Chondrocyte (in vitro differentiated cells): ENCODE measurements at regions not wholly inside any gene's neighbourhood (a gene's known extent, or its start where the extent isn't known, plus 50 kb on each side); places are given as distances from the start of the nearest gene placed in this dataset.

ENCODE experiments used
- DNase-seq: peaks from one replicate; pipeline ENCODE4 v3.0.0; 2021; ENCODE audit warnings: mixed read lengths, low spot score
- H3K27ac Mint-ChIP-seq: one replicate; pipeline ENCODE4 v1.8.0; 2021; ENCODE audit warnings: mild to moderate bottlenecking, moderate library complexity, mixed read lengths; ENCODE audit not compliant: unreplicated experiment
- H3K27me3 Mint-ChIP-seq: 2 replicates; pipeline ENCODE4 v1.8.0; 2021; ENCODE audit warnings: low read depth, mixed read lengths
- H3K36me3 Mint-ChIP-seq: 2 replicates; pipeline ENCODE4 v1.8.0; 2021; ENCODE audit warnings: low read depth, mixed read lengths
- H3K4me1 Mint-ChIP-seq: 2 replicates; pipeline ENCODE4 v1.8.0; 2021; ENCODE audit warnings: low read depth, mild to moderate bottlenecking, mixed read lengths
- H3K4me3 Mint-ChIP-seq: one replicate; pipeline ENCODE4 v1.8.0; 2021; ENCODE audit warnings: mild to moderate bottlenecking, moderate library complexity, mixed read lengths; ENCODE audit not compliant: unreplicated experiment
- H3K9me3 Mint-ChIP-seq: 2 replicates; pipeline ENCODE4 v1.8.0; 2021; ENCODE audit warnings: low read depth, mixed read lengths
- TF ChIP-seq, protein P1 (sequence below): fragments of 200-600 bp; sonication (generic); IDR thresholded peaks from 2 replicates; pipeline ENCODE4 v1.5.0; 2021; ENCODE audit warnings: antibody characterized with exemption, mild to moderate bottlenecking, moderate library complexity

DNA sequence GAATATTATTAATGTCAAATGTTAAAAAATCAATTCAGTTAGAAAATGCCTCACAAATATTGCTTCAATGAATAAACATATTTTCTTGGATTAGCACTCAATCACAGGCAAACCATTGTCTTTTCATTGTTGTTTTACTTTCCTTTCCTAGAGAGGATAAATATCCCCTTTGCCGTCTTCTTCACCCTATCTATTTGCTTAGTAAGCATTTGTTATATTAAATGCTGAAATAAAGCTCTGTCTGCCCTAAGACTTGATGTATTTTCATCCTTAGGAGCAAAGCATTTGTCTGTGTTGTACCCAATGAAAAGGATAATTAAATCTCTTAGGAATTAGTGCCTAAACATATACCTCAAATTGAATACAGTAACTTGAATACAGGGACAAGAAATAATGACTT, 1071.2 kb upstream of the GYPC start:
- H3K36me3 Mint-ChIP-seq = no peaks in the 10 kb centered on the region
- no peak overlapping the region for H3K27ac Mint-ChIP-seq
- no peaks in the 10 kb centered on the region for H3K4me1 Mint-ChIP-seq
- no peak overlapping the region for H3K4me3 Mint-ChIP-seq
- TF ChIP-seq, protein P1, sequence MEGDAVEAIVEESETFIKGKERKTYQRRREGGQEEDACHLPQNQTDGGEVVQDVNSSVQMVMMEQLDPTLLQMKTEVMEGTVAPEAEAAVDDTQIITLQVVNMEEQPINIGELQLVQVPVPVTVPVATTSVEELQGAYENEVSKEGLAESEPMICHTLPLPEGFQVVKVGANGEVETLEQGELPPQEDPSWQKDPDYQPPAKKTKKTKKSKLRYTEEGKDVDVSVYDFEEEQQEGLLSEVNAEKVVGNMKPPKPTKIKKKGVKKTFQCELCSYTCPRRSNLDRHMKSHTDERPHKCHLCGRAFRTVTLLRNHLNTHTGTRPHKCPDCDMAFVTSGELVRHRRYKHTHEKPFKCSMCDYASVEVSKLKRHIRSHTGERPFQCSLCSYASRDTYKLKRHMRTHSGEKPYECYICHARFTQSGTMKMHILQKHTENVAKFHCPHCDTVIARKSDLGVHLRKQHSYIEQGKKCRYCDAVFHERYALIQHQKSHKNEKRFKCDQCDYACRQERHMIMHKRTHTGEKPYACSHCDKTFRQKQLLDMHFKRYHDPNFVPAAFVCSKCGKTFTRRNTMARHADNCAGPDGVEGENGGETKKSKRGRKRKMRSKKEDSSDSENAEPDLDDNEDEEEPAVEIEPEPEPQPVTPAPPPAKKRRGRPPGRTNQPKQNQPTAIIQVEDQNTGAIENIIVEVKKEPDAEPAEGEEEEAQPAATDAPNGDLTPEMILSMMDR = no peak
- no peaks in the 10 kb centered on the region for H3K27me3 Mint-ChIP-seq
- H3K9me3 Mint-ChIP-seq = peaks cover 8% of the 10 kb centered on the region
- no peak for DNase-seq

DNA sequence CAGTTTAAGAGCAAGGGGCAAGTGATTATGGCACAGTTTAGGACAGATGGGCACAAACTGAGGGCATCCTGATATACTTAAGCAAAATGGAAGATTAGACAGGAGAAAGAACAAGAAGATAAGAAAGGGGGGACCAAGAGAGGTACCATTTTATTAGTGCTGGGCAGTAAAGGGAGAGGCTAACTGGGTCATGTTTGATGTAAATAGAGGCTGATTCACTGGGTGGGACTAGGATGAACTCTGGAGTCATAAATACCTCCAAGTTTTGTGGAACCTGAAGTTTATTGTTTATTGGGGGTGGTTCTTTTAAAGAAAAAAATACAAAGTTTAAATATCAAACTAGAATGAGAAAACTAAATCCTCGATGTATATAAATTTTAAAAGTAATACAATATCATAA, 1067.2 kb upstream of the GYPC start:
- Mint-ChIP-seq H3K4me1 (no peaks in the 10 kb centered on the region), H3K27me3 (no peaks in the 10 kb centered on the region), H3K9me3 (peaks cover 16% of the 10 kb centered on the region), H3K4me3 (no peak overlapping the region), H3K36me3 (no peaks in the 10 kb centered on the region), H3K27ac (no peak overlapping the region)
- DNase-seq = no peak
- TF ChIP-seq, protein P1 = no peak

DNA sequence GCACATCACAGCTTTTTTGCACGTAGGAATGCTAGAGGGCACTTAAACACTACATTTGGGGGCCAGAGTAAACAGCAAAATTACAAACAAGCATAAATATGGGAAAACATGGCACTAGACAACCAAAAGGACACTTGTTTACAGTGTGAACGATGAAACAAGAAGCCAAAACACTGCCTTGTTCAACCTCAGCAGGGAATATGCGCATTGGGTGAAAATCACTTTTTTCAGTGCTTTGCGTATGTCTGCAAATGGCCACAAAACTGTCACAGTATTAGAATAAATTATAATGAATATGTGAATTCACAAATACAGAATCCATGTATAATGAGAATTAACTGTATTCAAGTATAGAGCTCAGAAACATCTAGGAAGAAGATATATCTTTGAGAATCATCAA, 1064.0 kb upstream of the GYPC start:
- TF ChIP-seq, protein P1 = no peak
- Mint-ChIP-seq H3K27ac (no peak overlapping the region), H3K27me3 (no peaks in the 10 kb centered on the region), H3K36me3 (no peaks in the 10 kb centered on the region), H3K4me1 (no peaks in the 10 kb centered on the region), H3K9me3 (peaks cover 11% of the 10 kb centered on the region), H3K4me3 (no peak overlapping the region)
- no peak for DNase-seq

DNA sequence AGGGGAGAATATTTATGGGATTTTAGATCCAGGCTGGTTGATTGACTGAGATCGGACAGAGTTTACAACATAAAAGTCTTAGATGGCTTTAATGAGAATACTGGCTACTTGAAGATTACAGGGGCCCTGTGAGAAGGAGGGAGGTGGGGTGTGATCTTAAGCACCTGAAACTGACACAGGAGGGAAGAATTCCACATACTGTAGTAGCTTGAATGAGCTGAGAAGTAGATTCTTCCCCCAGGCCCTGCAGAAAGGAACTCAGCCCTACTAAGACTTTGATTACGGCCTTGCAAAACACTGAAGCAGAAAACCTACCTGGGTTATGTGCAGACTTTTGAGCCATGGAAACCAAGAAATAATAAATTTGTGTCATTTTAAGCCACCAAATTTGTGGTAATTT, 1062.9 kb upstream of the GYPC start:
- Mint-ChIP-seq H3K4me1 (no peaks in the 10 kb centered on the region), H3K27ac (no peak overlapping the region), H3K9me3 (peaks cover 7% of the 10 kb centered on the region), H3K4me3 (no peak overlapping the region), H3K36me3 (no peaks in the 10 kb centered on the region), H3K27me3 (no peaks in the 10 kb centered on the region)
- no peak for DNase-seq
- TF ChIP-seq, protein P1 = no peak

DNA sequence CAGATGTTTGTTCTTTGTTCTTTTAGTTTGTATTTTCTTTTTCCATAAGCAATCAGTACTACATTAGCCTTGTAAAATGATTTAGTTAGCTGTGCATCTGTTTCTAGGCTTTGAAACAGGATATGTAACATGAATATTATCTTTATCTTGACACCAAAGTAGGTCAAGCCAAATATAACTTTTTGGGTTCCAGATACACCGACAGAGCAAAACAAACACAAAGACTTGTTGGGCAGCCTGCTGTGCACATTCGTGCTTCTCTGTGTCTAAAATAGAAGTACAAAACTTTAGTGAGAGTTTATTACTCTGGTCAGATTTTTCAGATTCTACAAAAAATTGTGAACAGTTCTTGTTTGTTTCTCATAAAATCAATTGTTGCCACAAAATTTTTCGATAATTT, 1059.3 kb upstream of the GYPC start:
- no peaks in the 10 kb centered on the region for H3K9me3 Mint-ChIP-seq

More for the DNA sequence above, 1059.3 kb upstream of the GYPC start:
- Mint-ChIP-seq H3K36me3 (no peaks in the 10 kb centered on the region), H3K4me1 (no peaks in the 10 kb centered on the region), H3K27ac (no peak overlapping the region), H3K4me3 (no peak overlapping the region), H3K27me3 (no peaks in the 10 kb centered on the region)
- TF ChIP-seq, protein P1 = no peak
- DNase-seq = no peak
